ENCODE measurements at regions not wholly inside any gene's neighbourhood (a gene's known extent, or its start where the extent isn't known, plus 50 kb on each side); places are given as distances from the start of the nearest gene placed in this dataset.

DNA sequence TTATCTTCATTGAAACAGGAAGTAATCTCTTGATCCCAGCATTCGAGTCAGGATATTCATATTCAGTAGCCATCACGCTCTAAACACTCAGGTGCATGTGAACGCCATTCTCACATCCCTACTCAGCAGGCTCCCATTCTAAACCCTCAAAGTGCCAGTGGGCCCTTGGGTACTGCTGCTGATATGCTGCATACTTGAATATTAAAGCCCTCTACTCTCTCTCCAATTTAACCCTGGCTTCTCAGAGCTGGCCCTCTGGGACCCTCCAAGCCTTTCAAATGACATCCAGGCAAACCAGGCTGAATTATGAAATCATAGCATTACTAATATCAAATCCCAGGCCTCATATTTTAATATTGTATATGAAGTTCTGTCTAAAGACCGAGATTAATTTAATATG is 468.2 kb downstream of the NUF2 start:
- TF ChIP-seq, protein P1, sequence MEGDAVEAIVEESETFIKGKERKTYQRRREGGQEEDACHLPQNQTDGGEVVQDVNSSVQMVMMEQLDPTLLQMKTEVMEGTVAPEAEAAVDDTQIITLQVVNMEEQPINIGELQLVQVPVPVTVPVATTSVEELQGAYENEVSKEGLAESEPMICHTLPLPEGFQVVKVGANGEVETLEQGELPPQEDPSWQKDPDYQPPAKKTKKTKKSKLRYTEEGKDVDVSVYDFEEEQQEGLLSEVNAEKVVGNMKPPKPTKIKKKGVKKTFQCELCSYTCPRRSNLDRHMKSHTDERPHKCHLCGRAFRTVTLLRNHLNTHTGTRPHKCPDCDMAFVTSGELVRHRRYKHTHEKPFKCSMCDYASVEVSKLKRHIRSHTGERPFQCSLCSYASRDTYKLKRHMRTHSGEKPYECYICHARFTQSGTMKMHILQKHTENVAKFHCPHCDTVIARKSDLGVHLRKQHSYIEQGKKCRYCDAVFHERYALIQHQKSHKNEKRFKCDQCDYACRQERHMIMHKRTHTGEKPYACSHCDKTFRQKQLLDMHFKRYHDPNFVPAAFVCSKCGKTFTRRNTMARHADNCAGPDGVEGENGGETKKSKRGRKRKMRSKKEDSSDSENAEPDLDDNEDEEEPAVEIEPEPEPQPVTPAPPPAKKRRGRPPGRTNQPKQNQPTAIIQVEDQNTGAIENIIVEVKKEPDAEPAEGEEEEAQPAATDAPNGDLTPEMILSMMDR (IDR thresholded peaks at IDR 0.05; ENCODE audit: insufficient read depth, low read length), result no peak
- TF ChIP-seq, protein P2, sequence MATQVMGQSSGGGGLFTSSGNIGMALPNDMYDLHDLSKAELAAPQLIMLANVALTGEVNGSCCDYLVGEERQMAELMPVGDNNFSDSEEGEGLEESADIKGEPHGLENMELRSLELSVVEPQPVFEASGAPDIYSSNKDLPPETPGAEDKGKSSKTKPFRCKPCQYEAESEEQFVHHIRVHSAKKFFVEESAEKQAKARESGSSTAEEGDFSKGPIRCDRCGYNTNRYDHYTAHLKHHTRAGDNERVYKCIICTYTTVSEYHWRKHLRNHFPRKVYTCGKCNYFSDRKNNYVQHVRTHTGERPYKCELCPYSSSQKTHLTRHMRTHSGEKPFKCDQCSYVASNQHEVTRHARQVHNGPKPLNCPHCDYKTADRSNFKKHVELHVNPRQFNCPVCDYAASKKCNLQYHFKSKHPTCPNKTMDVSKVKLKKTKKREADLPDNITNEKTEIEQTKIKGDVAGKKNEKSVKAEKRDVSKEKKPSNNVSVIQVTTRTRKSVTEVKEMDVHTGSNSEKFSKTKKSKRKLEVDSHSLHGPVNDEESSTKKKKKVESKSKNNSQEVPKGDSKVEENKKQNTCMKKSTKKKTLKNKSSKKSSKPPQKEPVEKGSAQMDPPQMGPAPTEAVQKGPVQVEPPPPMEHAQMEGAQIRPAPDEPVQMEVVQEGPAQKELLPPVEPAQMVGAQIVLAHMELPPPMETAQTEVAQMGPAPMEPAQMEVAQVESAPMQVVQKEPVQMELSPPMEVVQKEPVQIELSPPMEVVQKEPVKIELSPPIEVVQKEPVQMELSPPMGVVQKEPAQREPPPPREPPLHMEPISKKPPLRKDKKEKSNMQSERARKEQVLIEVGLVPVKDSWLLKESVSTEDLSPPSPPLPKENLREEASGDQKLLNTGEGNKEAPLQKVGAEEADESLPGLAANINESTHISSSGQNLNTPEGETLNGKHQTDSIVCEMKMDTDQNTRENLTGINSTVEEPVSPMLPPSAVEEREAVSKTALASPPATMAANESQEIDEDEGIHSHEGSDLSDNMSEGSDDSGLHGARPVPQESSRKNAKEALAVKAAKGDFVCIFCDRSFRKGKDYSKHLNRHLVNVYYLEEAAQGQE (IDR thresholded peaks at IDR 0.05; ENCODE audit: insufficient replicate concordance, low read depth), result no peak
- TF ChIP-seq POLR2AphosphoS5 (IDR thresholded peaks at IDR 0.05; ENCODE audit: low read depth), result no peak
- TF ChIP-seq GABPA (IDR thresholded peaks at IDR 0.05; ENCODE audit: low read depth), result no peak
- no peak for TF ChIP-seq SPI1 (IDR thresholded peaks at IDR 0.05; ENCODE audit: borderline replicate concordance, low read depth)

All from HL-60 (cell line).